ENCODE measurements at regions not wholly inside any gene's neighbourhood (a gene's known extent, or its start where the extent isn't known, plus 50 kb on each side); places are given as distances from the start of the nearest gene placed in this dataset.

DNA sequence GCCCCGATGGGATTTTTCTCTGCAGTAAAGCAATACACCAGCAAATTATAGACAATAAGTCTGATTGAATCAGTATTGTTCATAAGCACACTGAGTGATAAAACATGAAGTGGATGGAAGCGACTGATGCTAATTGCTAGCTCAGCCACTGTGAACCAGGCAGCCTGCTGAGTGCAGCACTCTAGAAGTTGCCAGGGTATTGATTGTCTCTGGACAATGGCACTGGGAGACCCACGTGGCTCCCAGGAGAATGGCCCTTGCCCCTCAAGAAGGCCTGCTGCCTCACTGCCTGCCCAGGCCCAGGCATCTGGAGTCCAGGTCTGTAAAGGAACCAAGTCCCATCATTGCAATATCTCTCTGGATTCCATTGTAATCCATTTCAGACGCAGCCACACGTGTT lies 80.4 kb upstream of the TCERG1L start:
- no peak for TF ChIP-seq POLR2AphosphoS5 (IDR thresholded peaks at IDR 0.05)
- no peak for TF ChIP-seq CTCF (IDR thresholded peaks at IDR 0.05)

Measured in gastroesophageal sphincter (tissue), 3 donors.